Omental fat pad (tissue), 3 donors: ENCODE measurements at regions not wholly inside any gene's neighbourhood (a gene's known extent, or its start where the extent isn't known, plus 50 kb on each side); places are given as distances from the start of the nearest gene placed in this dataset.
"Not testable (repeated sequence)": the region's sequence is repeated elsewhere in the genome, so short reads cannot be mapped to it uniquely, and the experiment has no call there.

Experiments
- ATAC-seq: fragments of 150-250 bp; one replicate; pipeline ENCODE4 v1.9.1; 2016; ENCODE audit warnings: mild to moderate bottlenecking, moderate library complexity; ENCODE audit not compliant: low FRiP score
- DNase-seq: peaks from one replicate; pipeline ENCODE4 v3.0.0-alpha.2; 2019; ENCODE audit warnings: low spot score
- TF ChIP-seq, protein P1 (sequence below), 3 donors: fragments of 450-650 bp; IDR thresholded peaks; one replicate each; pipeline ENCODE4 v1.5.1; 2016 to 2017; ENCODE audit warnings: antibody characterized with exemption in 3 of 3, mild to moderate bottlenecking in 3 of 3, moderate library complexity in 2 of 3

DNA sequence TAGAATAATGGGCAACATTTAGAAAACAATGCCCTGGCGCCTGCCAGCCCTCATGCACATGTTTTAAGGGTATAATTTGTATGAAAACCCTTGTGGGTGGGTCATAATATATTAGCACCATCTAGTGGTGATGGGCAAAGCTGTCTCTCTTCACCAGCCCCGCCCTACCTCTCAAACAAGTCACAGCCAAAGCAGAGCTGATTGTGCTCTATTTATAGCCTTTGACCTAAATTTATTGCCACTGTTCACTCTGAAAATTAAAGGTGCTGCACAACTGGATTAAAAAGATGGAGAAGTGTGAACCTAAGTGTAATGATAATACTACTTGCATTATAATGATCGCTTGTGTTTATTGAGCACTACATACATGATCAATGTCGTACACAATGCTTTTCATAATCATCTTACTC lies 131.9 kb upstream of the ANKH start:
- DNase-seq = no peak
- ATAC-seq = peak; percentile 71
- TF ChIP-seq, protein P1, sequence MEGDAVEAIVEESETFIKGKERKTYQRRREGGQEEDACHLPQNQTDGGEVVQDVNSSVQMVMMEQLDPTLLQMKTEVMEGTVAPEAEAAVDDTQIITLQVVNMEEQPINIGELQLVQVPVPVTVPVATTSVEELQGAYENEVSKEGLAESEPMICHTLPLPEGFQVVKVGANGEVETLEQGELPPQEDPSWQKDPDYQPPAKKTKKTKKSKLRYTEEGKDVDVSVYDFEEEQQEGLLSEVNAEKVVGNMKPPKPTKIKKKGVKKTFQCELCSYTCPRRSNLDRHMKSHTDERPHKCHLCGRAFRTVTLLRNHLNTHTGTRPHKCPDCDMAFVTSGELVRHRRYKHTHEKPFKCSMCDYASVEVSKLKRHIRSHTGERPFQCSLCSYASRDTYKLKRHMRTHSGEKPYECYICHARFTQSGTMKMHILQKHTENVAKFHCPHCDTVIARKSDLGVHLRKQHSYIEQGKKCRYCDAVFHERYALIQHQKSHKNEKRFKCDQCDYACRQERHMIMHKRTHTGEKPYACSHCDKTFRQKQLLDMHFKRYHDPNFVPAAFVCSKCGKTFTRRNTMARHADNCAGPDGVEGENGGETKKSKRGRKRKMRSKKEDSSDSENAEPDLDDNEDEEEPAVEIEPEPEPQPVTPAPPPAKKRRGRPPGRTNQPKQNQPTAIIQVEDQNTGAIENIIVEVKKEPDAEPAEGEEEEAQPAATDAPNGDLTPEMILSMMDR (IDR thresholded peaks at IDR 0.05) = peak in 1 of 3 donors; percentile 56

DNA sequence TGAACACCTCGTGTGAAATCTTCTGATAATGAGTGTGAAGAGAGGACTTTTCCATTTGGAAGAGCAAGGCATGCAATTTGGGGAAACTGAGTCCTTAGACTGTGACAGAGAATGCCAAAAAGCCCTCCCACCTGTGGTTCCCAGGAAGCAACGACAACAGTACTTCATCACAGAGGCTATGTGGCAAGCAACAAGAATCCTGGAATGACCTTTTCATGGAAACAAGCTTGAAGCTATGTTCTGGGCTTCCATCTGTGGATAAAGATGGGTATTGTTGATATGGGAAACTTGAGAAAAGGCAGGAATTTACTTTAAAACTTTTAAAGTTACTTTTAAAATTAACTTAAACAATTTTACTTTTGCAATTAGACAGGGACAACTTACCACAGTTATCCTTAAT lies 131.2 kb upstream of the ANKH start:
- ATAC-seq = no peak
- DNase-seq = no peak
- TF ChIP-seq, protein P1 (IDR thresholded peaks at IDR 0.05) = no peak

DNA sequence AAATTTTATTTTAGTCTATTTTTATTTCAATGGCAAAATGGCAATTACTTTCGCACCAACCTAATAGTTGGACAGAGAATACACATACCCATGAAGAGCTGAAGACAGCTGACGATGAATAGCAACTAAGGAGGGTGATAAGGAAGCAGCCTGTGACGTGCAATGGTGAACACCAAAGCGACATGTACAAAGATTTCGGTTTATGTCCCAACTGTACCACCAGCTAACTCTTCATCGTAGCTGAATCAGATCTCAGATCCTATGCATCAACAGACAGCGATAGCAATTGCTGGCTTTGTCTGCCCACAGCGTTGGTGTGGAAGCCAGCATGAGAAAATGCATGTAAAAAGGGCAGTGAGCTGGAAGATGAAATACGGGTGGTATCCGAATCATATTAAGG lies 130.6 kb upstream of the ANKH start:
- ATAC-seq = no peak
- TF ChIP-seq, protein P1 (IDR thresholded peaks at IDR 0.05) = no peak

DNA sequence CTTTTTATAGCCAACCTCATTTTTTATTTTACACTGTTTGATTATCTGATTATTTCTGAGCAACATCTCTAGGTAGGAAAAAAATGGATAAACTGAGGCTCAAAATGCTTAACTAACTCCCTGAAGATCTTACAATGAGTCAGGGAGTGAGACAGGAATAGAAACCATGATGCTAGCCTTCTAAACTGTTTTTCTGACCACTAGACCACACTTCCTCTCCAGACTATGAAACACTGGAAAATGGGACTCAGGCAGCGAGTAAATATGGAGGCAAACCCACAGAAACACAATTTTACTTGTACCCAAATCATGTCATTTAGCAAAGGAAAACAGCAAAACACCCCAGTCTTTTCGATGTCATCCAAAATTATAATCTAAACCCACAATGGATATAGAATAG lies 129.9 kb upstream of the ANKH start:
- TF ChIP-seq, protein P1 (IDR thresholded peaks at IDR 0.05) = no peak
- ATAC-seq = no peak
- no peak for DNase-seq

More for the DNA sequence above, 130.6 kb upstream of the ANKH start:
- no peak for DNase-seq

DNA sequence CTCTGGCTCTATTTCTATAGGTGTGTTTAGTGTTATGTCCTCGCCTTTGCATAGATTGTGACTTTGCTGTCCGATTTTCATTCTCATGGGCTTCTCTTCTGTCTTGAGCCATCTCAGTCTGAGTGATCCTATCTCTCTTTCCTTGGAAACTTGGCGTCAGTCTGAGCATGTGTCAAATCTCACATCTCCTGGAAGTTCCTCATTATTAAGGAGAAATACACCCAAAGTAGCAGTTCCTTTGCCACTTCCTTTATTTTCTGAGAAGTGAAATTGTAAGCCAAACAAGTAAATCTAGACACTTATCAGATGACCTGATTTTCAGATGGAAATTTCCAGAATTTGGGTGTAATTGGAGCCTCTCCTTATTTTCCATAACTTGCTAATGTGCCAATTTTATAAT lies 126.9 kb upstream of the ANKH start:
- ATAC-seq = no peak
- no peak for DNase-seq
- TF ChIP-seq, protein P1 (IDR thresholded peaks at IDR 0.05) = no peak

DNA sequence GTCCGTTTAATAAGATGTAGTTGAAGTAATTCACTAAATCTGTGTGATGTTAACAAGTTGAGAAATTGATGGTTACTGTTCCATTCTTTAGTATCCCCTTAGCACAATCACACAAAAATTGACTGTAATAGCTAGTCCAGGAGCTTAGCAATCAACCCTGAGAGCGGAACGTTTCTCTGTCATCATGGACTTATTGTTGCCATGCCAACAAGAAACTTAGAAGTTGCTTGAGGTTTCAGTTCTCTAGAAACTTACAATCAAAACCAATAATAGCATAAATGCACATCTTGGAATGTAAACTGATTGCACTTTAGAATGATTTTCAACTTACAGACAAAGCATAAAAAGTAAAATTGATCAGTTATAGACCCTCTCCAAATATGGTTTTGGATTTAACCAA lies 125.4 kb upstream of the ANKH start:
- ATAC-seq (no peak), DNase-seq (no peak)

DNA sequence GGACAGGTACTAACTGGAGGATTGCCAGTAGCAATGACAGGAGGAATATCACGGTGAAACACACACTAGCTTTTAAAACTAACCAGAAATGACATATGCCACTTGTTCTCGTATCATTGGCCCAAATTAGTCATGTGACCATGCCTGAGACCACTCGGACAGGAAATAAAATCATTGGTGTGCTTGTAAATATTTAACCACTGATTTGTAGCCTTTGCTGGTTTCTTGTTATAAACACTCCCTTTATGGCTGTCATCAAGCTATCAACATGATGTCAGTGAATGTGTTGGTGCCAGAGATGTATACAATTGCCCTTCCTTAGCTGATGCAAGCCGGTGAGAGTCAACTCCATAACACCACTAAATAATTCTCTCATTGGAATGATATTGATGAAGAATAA lies 123.7 kb upstream of the ANKH start:
- ATAC-seq (no peak), DNase-seq (no peak)
- TF ChIP-seq, protein P1 (IDR thresholded peaks at IDR 0.05) = no peak

More for the DNA sequence above, 125.4 kb upstream of the ANKH start:
- TF ChIP-seq, protein P1 (IDR thresholded peaks at IDR 0.05) = no peak

DNA sequence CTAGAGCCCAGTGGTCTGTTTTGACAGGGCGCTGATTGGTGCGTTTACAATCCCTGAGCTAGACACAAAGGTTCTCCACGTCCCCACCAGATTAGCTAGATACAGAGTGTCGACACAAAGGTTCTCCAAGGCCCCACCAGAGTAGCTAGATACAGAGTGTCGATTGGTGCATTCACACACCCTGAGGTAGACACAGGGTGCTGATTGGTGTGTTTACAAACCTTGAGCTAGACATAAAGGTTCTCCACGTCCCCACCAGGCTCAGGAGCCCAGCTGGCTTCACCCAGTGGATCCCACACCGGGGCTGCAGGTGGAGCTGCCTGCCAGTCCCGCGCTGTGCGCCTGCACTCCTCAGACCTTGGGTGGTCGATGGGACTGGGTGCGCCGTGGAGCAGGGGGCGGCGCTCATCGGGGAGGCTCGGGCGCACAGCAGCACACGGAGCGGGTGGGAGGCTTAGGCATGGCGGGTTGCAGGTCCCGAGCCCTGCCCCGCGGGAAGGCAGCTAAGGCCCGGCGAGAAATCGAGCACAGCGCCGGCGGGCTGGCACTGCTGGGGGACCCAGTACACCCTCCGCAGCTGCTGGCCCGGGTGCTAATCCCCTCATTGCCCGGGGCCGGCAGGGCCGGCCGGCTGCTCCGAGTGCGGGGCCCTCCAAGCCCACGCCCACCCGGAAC lies 122.0 kb upstream of the ANKH start:
- not testable (repeated sequence) for DNase-seq, ATAC-seq

DNA sequence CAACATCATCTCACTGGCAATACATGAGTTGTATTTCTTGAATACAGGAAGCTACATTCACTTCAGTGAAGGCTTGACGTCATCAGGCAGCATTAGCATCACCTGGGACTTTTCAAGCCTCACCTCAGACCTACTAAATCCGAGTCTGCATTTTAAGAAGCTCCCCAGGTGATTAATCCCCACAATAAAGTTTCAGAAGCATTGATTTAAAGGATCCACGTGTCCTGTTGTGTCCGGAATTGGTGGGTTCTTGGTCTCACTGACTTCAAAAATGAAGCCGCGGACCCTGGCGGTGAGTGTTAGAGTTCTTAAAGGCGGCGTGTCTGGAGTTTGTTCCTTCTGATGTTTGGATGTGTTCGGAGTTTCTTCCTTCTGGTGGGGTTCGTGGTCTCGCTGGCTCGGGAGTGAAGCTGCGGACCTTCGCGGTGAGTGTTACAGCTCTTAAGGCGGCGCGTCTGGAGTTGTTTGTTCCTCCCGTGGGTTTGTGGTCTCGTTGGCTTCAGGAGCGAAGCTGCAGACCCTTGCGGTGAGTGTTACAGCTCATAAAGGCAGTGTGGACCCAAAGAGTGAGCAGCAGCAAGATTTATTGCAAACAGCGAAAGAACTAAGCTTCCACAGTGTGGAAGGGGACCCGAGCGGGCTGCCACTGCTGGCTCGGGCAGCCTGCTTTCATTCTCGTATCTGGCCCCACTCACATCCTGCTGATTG lies 121.3 kb upstream of the ANKH start:
- DNase-seq, ATAC-seq: not testable (repeated sequence)
